IMR-90 (cell line): ENCODE measurements at regions not wholly inside any gene's neighbourhood (a gene's known extent, or its start where the extent isn't known, plus 50 kb on each side); places are given as distances from the start of the nearest gene placed in this dataset.

ENCODE experiments used
- ATAC-seq: fragments of 200-7000 bp; cut with Tn5 transposase; 2 replicates; pipeline ENCODE4 v1.9.1; 2020; ENCODE audit warnings: low read depth, mild to moderate bottlenecking, moderate library complexity
- BruUV-seq: library from RNA; stranded (reverse); fragments of 400-500 nt; replicated peaks from 2 replicates; lab custom pipeline; 2021; lab: Mats Ljungman, UMichigan
- CTCF ChIA-PET: fragments of 300-600 bp; formaldehyde crosslinking; extraction: SDS; loops from one replicate; lab custom pipeline; 2021; ENCODE audit warnings: antibody characterized with exemption; lab: Yijun Ruan, JAX
- POLR2A ChIA-PET: fragments of 300-600 bp; sonication (Branson Sonifier 250); formaldehyde crosslinking; loops from one replicate; lab custom pipeline; 2022; ENCODE audit warnings: antibody characterized with exemption; ENCODE audit not compliant: unreplicated experiment; lab: Charles Lee
- DNase-seq: peaks from one replicate; pipeline ENCODE4 v3.0.0; 2013
- H2AFZ ChIP-seq: replicated peaks from 2 replicates; pipeline ENCODE3; 2013; ENCODE audit warnings: low read length, mild to moderate bottlenecking; ENCODE audit not compliant: poor library complexity
- H2AK5ac ChIP-seq: 2 replicates; pipeline ENCODE4 v1.6.1; 2013; ENCODE audit warnings: low read depth, low read length, inconsistent platforms
- H2AK9ac ChIP-seq: replicated peaks from 2 replicates; pipeline ENCODE3; 2013; ENCODE audit warnings: mild to moderate bottlenecking, low read depth, low read length, moderate library complexity; ENCODE audit not compliant: poor library complexity
- H2BK120ac ChIP-seq: 2 replicates; pipeline ENCODE4 v1.6.1; 2013; ENCODE audit warnings: low read depth, low read length, inconsistent platforms
- H2BK15ac ChIP-seq: 3 replicates; pipeline ENCODE4 v1.6.1; 2013; ENCODE audit warnings: low read depth, low read length, inconsistent platforms
- H2BK20ac ChIP-seq: 2 replicates; pipeline ENCODE4 v1.6.1; 2013; ENCODE audit warnings: low read depth, mild to moderate bottlenecking, inconsistent platforms, low read length, moderate library complexity
- H2BK5ac ChIP-seq: 2 replicates; pipeline ENCODE4 v1.6.1; 2013; ENCODE audit warnings: mild to moderate bottlenecking, low read depth, low read length, inconsistent platforms; ENCODE audit not compliant: poor library complexity, severe bottlenecking
- H3K14ac ChIP-seq: replicated peaks from 2 replicates; pipeline ENCODE4 v1.6.1; 2013; ENCODE audit warnings: low read depth, low read length, inconsistent platforms
- H3K18ac ChIP-seq: 2 replicates; pipeline ENCODE4 v1.6.1; 2013; ENCODE audit warnings: low read depth, low read length, control low read depth
- H3K23ac ChIP-seq: 2 replicates; pipeline ENCODE4 v1.6.1; 2013; ENCODE audit warnings: low read depth, low read length, inconsistent platforms
- H3K27ac ChIP-seq: 2 replicates; pipeline ENCODE4 v1.5.1; 2013; ENCODE audit warnings: mild to moderate bottlenecking, control low read depth, low read length; ENCODE audit not compliant: insufficient read depth
- H3K27me3 ChIP-seq: 2 replicates; pipeline ENCODE4 v1.6.1; 2013; ENCODE audit warnings: low read length; ENCODE audit not compliant: control insufficient read depth, insufficient read depth
- H3K36me3 ChIP-seq: 2 replicates; pipeline ENCODE4 v1.6.1; 2013; ENCODE audit warnings: low read length, mixed read lengths; ENCODE audit not compliant: control insufficient read depth, insufficient read depth
- H3K4ac ChIP-seq: 2 replicates; pipeline ENCODE4 v1.6.1; 2013; ENCODE audit warnings: low read depth, low read length, inconsistent platforms
- H3K4me1 ChIP-seq: 2 replicates; pipeline ENCODE4 v1.6.1; 2013; ENCODE audit warnings: low read length, mixed read lengths; ENCODE audit not compliant: control insufficient read depth, insufficient read depth
- H3K4me2 ChIP-seq: 2 replicates; pipeline ENCODE4 v1.6.1; 2013; ENCODE audit warnings: low read depth, mild to moderate bottlenecking, control low read depth, low read length, moderate library complexity
- H3K4me3 ChIP-seq: 2 replicates; pipeline ENCODE4 v1.5.1; 2013; ENCODE audit warnings: low read depth, mild to moderate bottlenecking, control low read depth, low read length, moderate library complexity; ENCODE audit not compliant: insufficient read depth
- H3K56ac ChIP-seq: 2 replicates; pipeline ENCODE4 v1.6.1; 2013; ENCODE audit warnings: low read length, inconsistent platforms; ENCODE audit not compliant: insufficient read depth; ENCODE audit errors: extremely low read depth
- H3K79me1 ChIP-seq, 2 experiments: 2 replicates each; pipeline ENCODE4 v1.6.1; 2013; ENCODE audit warnings: low read length in 2 of 2, inconsistent platforms in 1 of 2, low read depth in 1 of 2
- H3K9ac ChIP-seq: 2 replicates; pipeline ENCODE4 v1.6.1; 2013; ENCODE audit warnings: low read depth, low read length, control low read depth
- H3K9me1 ChIP-seq: 2 replicates; pipeline ENCODE4 v1.6.1; 2013; ENCODE audit warnings: low read length, inconsistent platforms; ENCODE audit not compliant: insufficient read depth
- H3K9me3 ChIP-seq: 2 replicates; pipeline ENCODE4 v1.6.1; 2013; ENCODE audit warnings: low read length; ENCODE audit not compliant: control insufficient read depth, insufficient read depth
- H4K20me1 ChIP-seq: 2 replicates; pipeline ENCODE4 v1.6.1; 2013; ENCODE audit warnings: low read length, inconsistent platforms; ENCODE audit not compliant: insufficient read depth
- H4K5ac ChIP-seq: 2 replicates; pipeline ENCODE4 v1.6.1; 2013; ENCODE audit warnings: mild to moderate bottlenecking, low read depth, low read length, control low read depth
- H4K8ac ChIP-seq, 2 experiments: 2 replicates each; pipeline ENCODE4 v1.6.1; 2013; ENCODE audit warnings: low read depth in 2 of 2, low read length in 2 of 2, control low read depth in 1 of 2, inconsistent platforms in 1 of 2
- H4K91ac ChIP-seq: 2 replicates; pipeline ENCODE4 v1.6.1; 2013; ENCODE audit warnings: low read depth, low read length, inconsistent platforms; ENCODE audit not compliant: insufficient read depth
- BHLHE40 ChIP-seq: fragments of 150-350 bp; IDR thresholded peaks from 2 replicates; pipeline ENCODE4 v1.6.1; 2016; ENCODE audit warnings: mild to moderate bottlenecking, low read depth, low read length
- FOS ChIP-seq: fragments of 150-350 bp; IDR thresholded peaks from 2 replicates; pipeline ENCODE4 v1.6.1; 2016; ENCODE audit warnings: low read depth, low read length
- MAFK ChIP-seq: IDR thresholded peaks from 2 replicates; pipeline ENCODE4 v1.6.1; 2012; ENCODE audit warnings: low read depth, low read length, improper control_type of control experiment
- MAZ ChIP-seq: IDR thresholded peaks from 2 replicates; pipeline ENCODE4 v1.6.1; 2012; ENCODE audit warnings: low read depth, mild to moderate bottlenecking, low read length, improper control_type of control experiment, moderate library complexity, borderline replicate concordance
- MXI1 ChIP-seq: IDR thresholded peaks from 2 replicates; pipeline ENCODE4 v1.6.1; 2012; ENCODE audit warnings: low read depth, mild to moderate bottlenecking, low read length, moderate library complexity, borderline replicate concordance
- NFE2L2 ChIP-seq: fragments of 150-350 bp; IDR thresholded peaks from 2 replicates; pipeline ENCODE4 v1.6.1; 2016; ENCODE audit warnings: low read depth, mild to moderate bottlenecking, low read length
- POLR2A ChIP-seq: IDR thresholded peaks from 2 replicates; pipeline ENCODE4 v1.6.1; 2012; ENCODE audit warnings: mild to moderate bottlenecking, low read depth, low read length
- RAD21 ChIP-seq: IDR thresholded peaks from 2 replicates; pipeline ENCODE4 v1.6.1; 2012; ENCODE audit warnings: low read length, improper control_type of control experiment
- RFX5 ChIP-seq: IDR thresholded peaks from 2 replicates; pipeline ENCODE4 v1.8.0; 2012; ENCODE audit warnings: low read depth, mild to moderate bottlenecking, low read length, moderate library complexity
- SMC3 ChIP-seq: fragments of 150-350 bp; IDR thresholded peaks from 2 replicates; pipeline ENCODE4 v1.6.1; 2016; ENCODE audit warnings: low read depth, mild to moderate bottlenecking, antibody characterized with exemption, low read length, moderate library complexity
- WGBS, 2 experiments: methylation state at CpG; one replicate each; pipeline versions ENCODE4 v1.1.5 to v1.1.7; 2013; ENCODE audit warnings: missing lambda C conversion rate in 2 of 2; ENCODE audit not compliant: insufficient read length in 1 of 2; ENCODE audit errors: extremely low coverage in 2 of 2; 5-methylcytosine and 5-hydroxymethylcytosine counted together
- dilution Hi-C: fragments of 300-500 bp; cut with HindIII; formaldehyde crosslinking; loops from one replicate; pipeline ENCODE4 v1.14.3; 2018; ENCODE audit warnings: low sequenced_read_pairs; ENCODE audit not compliant: unreplicated experiment
- in situ Hi-C: fragments of 300-500 bp; cut with MboI; formaldehyde crosslinking; loops from 3 replicates; pipeline ENCODE4 v1.14.3; 2019; ENCODE audit warnings: low sequenced_read_pairs, inconsistent platforms, mixed read lengths
- intact Hi-C: fragments of 100-400 bp; cut with micrococcal nuclease; formaldehyde crosslinking; loops from 2 replicates; pipeline ENCODE4 v1.10.0; 2022
- TF ChIP-seq, protein P1 (sequence below): fragments of 150-350 bp; IDR thresholded peaks from 2 replicates; pipeline ENCODE4 v1.6.1; 2016; ENCODE audit warnings: low read depth, mild to moderate bottlenecking, low read length, moderate library complexity, borderline replicate concordance
- TF ChIP-seq, protein P2 (sequence below): fragments of 150-350 bp; IDR thresholded peaks from 2 replicates; pipeline ENCODE4 v1.6.1; 2017; ENCODE audit warnings: mild to moderate bottlenecking, antibody characterized with exemption, low read length, low read depth

DNA sequence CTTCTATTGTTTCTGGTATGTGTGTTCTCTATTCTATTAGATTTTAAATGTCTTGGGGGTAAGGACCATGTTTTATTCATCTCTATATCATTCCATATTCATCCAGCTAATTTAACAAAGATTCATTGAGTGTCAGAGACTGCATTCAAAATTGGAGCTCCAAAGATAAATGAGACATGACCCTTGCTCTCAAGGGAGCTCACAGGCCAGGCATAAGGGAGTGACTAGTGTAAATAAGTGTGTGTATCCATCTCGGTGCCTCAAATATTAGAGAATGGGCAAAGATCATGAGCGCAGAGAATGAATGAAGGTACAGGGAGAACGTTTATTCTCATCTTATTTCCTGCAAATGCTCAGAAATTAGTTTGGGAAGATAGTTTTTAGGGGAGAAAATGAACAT is 150.1 kb upstream of the CASK start:
- intact Hi-C loops (no loop called here), in situ Hi-C loops (no loop called here), dilution Hi-C loops (no loop called here)
- no peak overlapping the region for H3K18ac ChIP-seq
- H2AK5ac ChIP-seq, result no peak overlapping the region
- peaks cover 3% of the 10 kb centered on the region; the same call in 1 of the 2 replicates for H3K4me1 ChIP-seq
- H3K9me1 ChIP-seq, result no peaks in the 10 kb centered on the region
- no peaks in the 10 kb centered on the region for H4K20me1 ChIP-seq
- H4K91ac ChIP-seq, result no peak overlapping the region
- H3K4ac ChIP-seq, result no peak overlapping the region
- DNase-seq, result no peak
- H3K4me3 ChIP-seq, result no peak overlapping the region
- H2AK9ac ChIP-seq, result no peak overlapping the region
- H3K23ac ChIP-seq, result no peak overlapping the region
- H2BK20ac ChIP-seq, result no peak overlapping the region
- H2BK120ac ChIP-seq, result no peak overlapping the region
- H3K4me2 ChIP-seq, result no peak overlapping the region
- no peak overlapping the region for H2BK15ac ChIP-seq
- ChIA-PET POLR2A (no interaction called here), CTCF (no interaction called here)
- no peak overlapping the region for H3K9ac ChIP-seq
- H3K56ac ChIP-seq, result no peak overlapping the region
- no peaks in the 10 kb centered on the region for H3K79me1 ChIP-seq
- no CpG with 5 or more reads among the region's 3 CpGs for WGBS, 2 experiments
- H3K14ac ChIP-seq, result no peak overlapping the region
- no TSS peak for BruUV-seq
- H3K36me3 ChIP-seq, result no peaks in the 10 kb centered on the region
- no peak overlapping the region for H2BK5ac ChIP-seq
- no peak overlapping the region for H3K27ac ChIP-seq
- no peak overlapping the region for H4K5ac ChIP-seq
- H3K9me3 ChIP-seq, result no peaks in the 10 kb centered on the region
- TF ChIP-seq MAFK, result no peak
- TF ChIP-seq BHLHE40, result no peak
- TF ChIP-seq SMC3, result no peak
- TF ChIP-seq, protein P1, sequence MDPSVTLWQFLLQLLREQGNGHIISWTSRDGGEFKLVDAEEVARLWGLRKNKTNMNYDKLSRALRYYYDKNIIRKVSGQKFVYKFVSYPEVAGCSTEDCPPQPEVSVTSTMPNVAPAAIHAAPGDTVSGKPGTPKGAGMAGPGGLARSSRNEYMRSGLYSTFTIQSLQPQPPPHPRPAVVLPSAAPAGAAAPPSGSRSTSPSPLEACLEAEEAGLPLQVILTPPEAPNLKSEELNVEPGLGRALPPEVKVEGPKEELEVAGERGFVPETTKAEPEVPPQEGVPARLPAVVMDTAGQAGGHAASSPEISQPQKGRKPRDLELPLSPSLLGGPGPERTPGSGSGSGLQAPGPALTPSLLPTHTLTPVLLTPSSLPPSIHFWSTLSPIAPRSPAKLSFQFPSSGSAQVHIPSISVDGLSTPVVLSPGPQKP, result no peak
- TF ChIP-seq RFX5, result no peak
- no peak for TF ChIP-seq RAD21
- TF ChIP-seq POLR2A, result no peak
- TF ChIP-seq FOS, result no peak
- no peak for TF ChIP-seq NFE2L2
- TF ChIP-seq, protein P2, sequence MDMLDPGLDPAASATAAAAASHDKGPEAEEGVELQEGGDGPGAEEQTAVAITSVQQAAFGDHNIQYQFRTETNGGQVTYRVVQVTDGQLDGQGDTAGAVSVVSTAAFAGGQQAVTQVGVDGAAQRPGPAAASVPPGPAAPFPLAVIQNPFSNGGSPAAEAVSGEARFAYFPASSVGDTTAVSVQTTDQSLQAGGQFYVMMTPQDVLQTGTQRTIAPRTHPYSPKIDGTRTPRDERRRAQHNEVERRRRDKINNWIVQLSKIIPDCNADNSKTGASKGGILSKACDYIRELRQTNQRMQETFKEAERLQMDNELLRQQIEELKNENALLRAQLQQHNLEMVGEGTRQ, result no peak
- TF ChIP-seq MAZ, result no peak
- no peak for TF ChIP-seq MXI1
- no peak for ATAC-seq
- peaks cover 6% of the 10 kb centered on the region for H3K27me3 ChIP-seq
- no peak overlapping the region for H4K8ac ChIP-seq
- no peak overlapping the region for H2AFZ ChIP-seq
